Neural cell (in vitro differentiated cells): ENCODE measurements at regions not wholly inside any gene's neighbourhood (a gene's known extent, or its start where the extent isn't known, plus 50 kb on each side); places are given as distances from the start of the nearest gene placed in this dataset.

Experiments
- H2AFZ ChIP-seq: fragments of 200-600, 300-800 bp; sonication (generic), shearing (Covaris generic); 2 replicates; pipeline ENCODE4 v1.6.0; 2014; ENCODE audit warnings: low read depth, mild to moderate bottlenecking, antibody characterized with exemption, low read length, moderate library complexity
- H3F3A ChIP-seq: fragments of 200-600 bp; shearing (Covaris generic); 2 replicates; pipeline ENCODE4 v1.6.1; 2016; ENCODE audit warnings: mild to moderate bottlenecking, moderate library complexity, mixed read lengths, antibody characterized with exemption, low read length; ENCODE audit not compliant: insufficient read depth, poor library complexity, severe bottlenecking
- H3K27ac ChIP-seq: fragments of 200-600, 300-800 bp; sonication (generic), shearing (Covaris generic); 2 replicates; pipeline ENCODE4 v1.5.1; 2014; ENCODE audit warnings: mild to moderate bottlenecking, low read length, moderate library complexity
- H3K27me3 ChIP-seq: fragments of 300-800, 200-600 bp; sonication (generic), shearing (Covaris generic); 2 replicates; pipeline ENCODE4 v1.6.0; 2014; ENCODE audit warnings: mild to moderate bottlenecking, low read depth, low read length, moderate library complexity; ENCODE audit not compliant: insufficient read depth
- H3K36me3 ChIP-seq: fragments of 300-800, 200-600 bp; sonication (generic), shearing (Covaris generic); 2 replicates; pipeline ENCODE4 v1.5.1; 2014; ENCODE audit warnings: mild to moderate bottlenecking, antibody characterized with exemption, low read length, moderate library complexity; ENCODE audit not compliant: insufficient read depth
- H3K4me2 ChIP-seq: fragments of 300-800, 200-600 bp; sonication (generic), shearing (Covaris generic); 2 replicates; pipeline ENCODE4 v1.6.0; 2014; ENCODE audit warnings: mild to moderate bottlenecking, low read length
- H3K4me3 ChIP-seq: fragments of 300-800, 200-600 bp; sonication (generic), shearing (Covaris generic); 2 replicates; pipeline ENCODE4 v1.5.1; 2014; ENCODE audit warnings: mild to moderate bottlenecking, low read length, moderate library complexity
- H3K79me2 ChIP-seq: fragments of 200-600 bp; shearing (Covaris generic); replicated peaks from 2 replicates; pipeline ENCODE4 v1.6.0; 2014; ENCODE audit warnings: mild to moderate bottlenecking, low read length, moderate library complexity; ENCODE audit not compliant: insufficient read depth
- H3K9ac ChIP-seq: fragments of 300-800, 200-600 bp; sonication (generic), shearing (Covaris generic); 2 replicates; pipeline ENCODE4 v1.6.1; 2016; ENCODE audit warnings: mild to moderate bottlenecking, low read length, mixed read lengths
- H3K9me2 ChIP-seq: fragments of 200-600 bp; shearing (Covaris generic); 2 replicates; pipeline ENCODE4 v1.6.1; 2016; ENCODE audit warnings: mild to moderate bottlenecking, low read length, mixed read lengths; ENCODE audit not compliant: insufficient read depth
- H3K9me3 ChIP-seq: fragments of 200-600, 300-800 bp; sonication (generic), shearing (Covaris generic); 2 replicates; pipeline ENCODE4 v1.6.1; 2016; ENCODE audit warnings: mild to moderate bottlenecking, mixed run types, low read length, moderate library complexity, mixed read lengths
- H4K20me1 ChIP-seq: fragments of 200-600 bp; shearing (Covaris generic); 2 replicates; pipeline ENCODE4 v1.6.1; 2016; ENCODE audit warnings: mild to moderate bottlenecking, mixed run types; ENCODE audit not compliant: insufficient read depth
- CTCF ChIP-seq: fragments of 450-650 bp; IDR thresholded peaks from 2 replicates; pipeline ENCODE4 v1.5.1; 2014; ENCODE audit warnings: antibody characterized with exemption, mild to moderate bottlenecking, moderate library complexity; ENCODE audit not compliant: poor library complexity, severe bottlenecking
- EP300 ChIP-seq: fragments of 450-650 bp; conservative IDR thresholded peaks from 2 replicates; pipeline ENCODE4 v1.6.1; 2014; ENCODE audit warnings: antibody characterized with exemption, mild to moderate bottlenecking, moderate library complexity; ENCODE audit not compliant: poor library complexity, severe bottlenecking
- EZH2 ChIP-seq: fragments of 200-600, 300-800 bp; shearing (Covaris generic), sonication (generic); IDR thresholded peaks from 2 replicates; pipeline ENCODE4 v1.6.1; 2014; ENCODE audit warnings: antibody characterized with exemption, low read length, borderline replicate concordance, mild to moderate bottlenecking; ENCODE audit not compliant: insufficient read depth, poor library complexity, severe bottlenecking
- MXI1 ChIP-seq: fragments of 450-650 bp; conservative IDR thresholded peaks from 2 replicates; pipeline ENCODE4 v1.6.1; 2014; ENCODE audit warnings: antibody characterized with exemption, mild to moderate bottlenecking; ENCODE audit not compliant: poor library complexity, severe bottlenecking
- POLR2AphosphoS5 ChIP-seq: IDR thresholded peaks from 2 replicates; pipeline ENCODE4 v1.6.1; 2012
- RAD21 ChIP-seq: fragments of 450-650 bp; conservative IDR thresholded peaks from 2 replicates; pipeline ENCODE4 v1.6.1; 2014; ENCODE audit warnings: antibody characterized with exemption, mild to moderate bottlenecking, moderate library complexity
- REST ChIP-seq: IDR thresholded peaks from 2 replicates; pipeline ENCODE4 v1.6.1; 2012; ENCODE audit warnings: borderline replicate concordance
- SMC3 ChIP-seq: fragments of 450-650 bp; conservative IDR thresholded peaks from 2 replicates; pipeline ENCODE4 v1.6.1; 2014; ENCODE audit warnings: antibody characterized with exemption, mild to moderate bottlenecking, moderate library complexity; ENCODE audit not compliant: poor library complexity
- TAF1 ChIP-seq: IDR thresholded peaks from 2 replicates; pipeline ENCODE4 v1.6.1; 2012; ENCODE audit warnings: low read depth

- Histone ChIP-seq H3K9me3 (no peaks in the 10 kb centered on the region), H3K79me2 (no peaks in the 10 kb centered on the region), H4K20me1 (no peaks in the 10 kb centered on the region), H3K4me3 (no peak overlapping the region), H3K36me3 (no peaks in the 10 kb centered on the region), H3K9ac (no peak overlapping the region), H3F3A (no peaks in the 10 kb centered on the region), H3K27me3 (no peaks in the 10 kb centered on the region), H3K9me2 (no peaks in the 10 kb centered on the region), H2AFZ (no peak overlapping the region), H3K27ac (no peak overlapping the region), H3K4me2 (no peak overlapping the region)
- TF ChIP-seq EZH2 (no peak), SMC3 (no peak), POLR2AphosphoS5 (no peak), EP300 (no peak), MXI1 (no peak), REST (no peak), RAD21 (no peak)
Observed at GRCh38 chr12:58453306-58453705, 467.0 kb downstream of the LRIG3 start.

GRCh38 chr12:58455136-58455535, 465.2 kb downstream of the LRIG3 start:
- H3K9me3 ChIP-seq = no peaks in the 10 kb centered on the region
- H3K36me3 ChIP-seq = no peaks in the 10 kb centered on the region
- H3K9me2 ChIP-seq = no peaks in the 10 kb centered on the region
- no peak overlapping the region for H3K27ac ChIP-seq
- TF ChIP-seq EZH2 (no peak), SMC3 (no peak), TAF1 (no peak), POLR2AphosphoS5 (no peak), CTCF (no peak), EP300 (no peak), REST (no peak), RAD21 (no peak), MXI1 (no peak)
- H3K79me2 ChIP-seq = no peaks in the 10 kb centered on the region
- no peak overlapping the region for H2AFZ ChIP-seq
- no peaks in the 10 kb centered on the region for H4K20me1 ChIP-seq
- no peaks in the 10 kb centered on the region for H3F3A ChIP-seq
- H3K9ac ChIP-seq = no peak overlapping the region
- H3K4me3 ChIP-seq = no peak overlapping the region
- H3K27me3 ChIP-seq = no peaks in the 10 kb centered on the region
- no peak overlapping the region for H3K4me2 ChIP-seq
